Skeletal muscle cell (primary cell): ENCODE measurements at regions not wholly inside any gene's neighbourhood (a gene's known extent, or its start where the extent isn't known, plus 50 kb on each side); places are given as distances from the start of the nearest gene placed in this dataset.

Source experiments
- DNase-seq: peaks from one replicate; pipeline ENCODE4 v3.0.0-alpha.2; 2010; ENCODE audit warnings: low read depth
- H3K4me3 ChIP-seq: 2 replicates; pipeline ENCODE4 v1.5.1; 2011; ENCODE audit warnings: low read depth, mild to moderate bottlenecking, control low read depth, low read length, moderate library complexity

- no peak overlapping the region for H3K4me3 ChIP-seq
- DNase-seq: no peak
Measured at GRCh38 chr2:188705191-188705590, 269.0 kb upstream of the COL3A1 start.

DNA sequence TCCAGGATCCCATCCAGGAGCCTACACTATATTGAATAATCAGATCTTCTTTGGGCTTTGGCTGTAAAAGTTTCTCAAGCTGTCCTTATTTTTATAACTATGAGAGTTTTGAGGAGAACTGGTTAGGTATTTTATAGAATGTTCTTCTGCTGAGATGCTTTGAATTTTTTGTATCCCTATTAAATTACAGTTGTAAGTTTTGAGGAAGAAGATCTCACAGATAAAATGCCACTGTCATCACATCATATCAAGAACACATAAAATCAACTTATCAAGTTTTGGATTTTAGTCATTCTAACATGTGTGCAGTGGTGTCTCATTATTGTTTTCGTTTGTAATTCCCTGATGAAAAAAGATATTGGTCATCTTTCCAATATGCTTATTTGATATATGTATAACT is 260.2 kb upstream of the COL3A1 start:
- no peak overlapping the region for H3K4me3 ChIP-seq
- no peak for DNase-seq

DNA sequence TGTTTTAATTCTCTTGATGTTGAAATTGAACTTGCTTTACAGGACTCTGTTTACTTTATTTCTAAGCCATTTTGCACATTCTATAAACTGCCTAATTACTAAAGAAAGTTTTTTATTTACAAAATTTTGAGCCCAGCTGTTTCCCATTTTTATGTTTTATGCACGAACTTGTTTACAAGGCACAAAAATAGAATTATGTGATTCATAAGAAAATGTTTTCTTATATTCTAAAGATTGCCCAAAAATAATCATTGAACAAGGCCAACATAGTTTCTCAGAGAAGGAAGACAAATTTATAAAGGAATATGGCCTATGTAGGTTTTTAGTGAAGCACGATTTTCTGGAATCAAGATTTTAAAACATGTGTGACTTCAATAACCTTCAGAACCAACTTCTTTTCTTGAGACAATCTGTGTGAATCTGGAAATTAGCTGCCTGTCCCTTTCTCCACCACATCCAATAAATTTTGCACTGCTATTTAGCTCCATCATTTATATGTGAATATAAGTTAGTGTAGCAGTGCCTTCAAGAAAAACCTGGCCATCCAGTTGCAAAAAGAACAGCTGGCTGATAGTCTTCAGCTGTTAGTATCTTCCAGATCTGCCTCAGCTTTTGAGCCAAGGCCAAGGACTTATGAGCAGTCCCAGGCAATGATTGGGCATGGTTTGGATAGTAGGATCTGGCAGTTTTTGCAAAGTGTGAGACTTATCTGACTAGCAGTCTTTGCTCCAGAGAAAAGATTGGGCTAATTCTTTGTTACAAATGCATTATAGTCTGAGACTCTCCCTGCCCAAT is 253.2 kb upstream of the COL3A1 start:
- no peak for DNase-seq
- no peak overlapping the region for H3K4me3 ChIP-seq

DNA sequence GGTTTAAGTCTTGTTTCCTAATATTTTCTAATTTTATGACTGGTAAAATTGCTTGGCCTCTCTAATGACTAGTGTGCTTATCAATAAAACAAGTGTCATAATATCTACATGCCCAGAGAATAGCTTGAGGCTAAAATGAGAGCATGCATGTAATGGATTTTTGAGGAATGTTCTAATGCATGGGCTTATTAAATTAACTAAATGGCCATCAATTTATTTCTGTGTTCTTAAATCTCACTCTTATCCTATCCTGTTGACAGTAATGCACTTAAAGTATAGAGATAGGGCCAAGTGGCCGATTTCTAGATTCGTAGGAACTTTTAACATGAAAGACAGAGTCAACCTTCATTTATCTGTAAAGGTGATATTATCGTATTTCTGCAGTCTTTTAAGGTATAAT is 252.4 kb upstream of the COL3A1 start:
- DNase-seq: no peak

DNA sequence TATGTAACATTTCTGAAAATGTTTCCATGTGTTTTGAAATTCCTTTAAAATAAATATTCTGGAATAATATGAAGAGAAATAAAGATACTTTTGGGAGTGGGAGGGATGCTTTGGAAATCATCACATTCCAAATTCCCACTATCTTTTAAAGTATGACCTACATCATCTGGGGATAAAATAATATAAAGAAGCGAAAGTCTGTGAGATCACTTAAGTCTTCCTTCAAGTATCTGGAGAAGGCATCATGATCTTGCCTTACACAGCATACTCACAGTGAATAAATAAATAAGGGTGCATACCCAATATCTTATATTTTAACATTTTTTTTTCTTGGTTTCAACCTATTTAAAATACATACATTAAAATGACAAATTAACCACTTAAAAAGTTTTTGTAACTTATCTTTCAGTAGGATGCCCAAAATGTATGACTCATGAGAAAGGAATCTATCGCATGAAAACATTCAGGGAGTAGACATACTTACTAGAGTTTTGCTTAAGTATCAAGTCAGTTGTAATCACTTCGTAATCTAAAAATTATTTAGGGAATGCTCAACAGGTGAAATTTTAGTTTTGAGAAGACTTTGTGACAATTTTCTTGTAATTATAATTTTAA is 248.3 kb upstream of the COL3A1 start:
- no peak for DNase-seq
- no peak overlapping the region for H3K4me3 ChIP-seq

More for the DNA sequence above, 252.4 kb upstream of the COL3A1 start:
- no peak overlapping the region for H3K4me3 ChIP-seq

GRCh38 chr2:188726626-188727247 is 247.4 kb upstream of the COL3A1 start:
- no peak overlapping the region for H3K4me3 ChIP-seq
- no peak for DNase-seq

DNA sequence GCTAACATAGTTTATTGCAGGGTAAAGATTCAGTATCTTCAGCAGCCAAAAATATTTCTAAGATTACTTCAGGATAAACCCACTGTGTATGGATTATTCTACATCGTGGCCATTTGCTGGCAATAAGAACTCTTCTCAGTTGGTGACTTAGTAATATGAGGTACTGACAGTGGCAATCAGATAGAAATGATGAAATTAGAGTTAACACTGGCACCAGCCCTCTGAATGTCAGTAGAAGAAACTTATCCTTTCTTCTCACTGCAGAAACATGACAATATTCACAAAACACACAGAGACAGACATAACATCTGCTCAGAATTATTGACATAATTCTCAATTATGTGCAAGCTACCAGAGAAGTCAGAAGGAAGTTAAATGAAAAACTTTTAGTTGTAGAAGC is 246.3 kb upstream of the COL3A1 start:
- no peak for DNase-seq
- no peak overlapping the region for H3K4me3 ChIP-seq

GRCh38 chr2:188734691-188735090 is 239.5 kb upstream of the COL3A1 start:
- no peak overlapping the region for H3K4me3 ChIP-seq
- peak; percentile 48 for DNase-seq

GRCh38 chr2:188746727-188747126 is 227.4 kb upstream of the COL3A1 start:
- DNase-seq: peak; percentile 25
- no peak overlapping the region for H3K4me3 ChIP-seq

GRCh38 chr2:188751816-188752215 is 222.4 kb upstream of the COL3A1 start:
- DNase-seq: peak; percentile 22
- no peak overlapping the region for H3K4me3 ChIP-seq

GRCh38 chr2:188752311-188752710 is 221.9 kb upstream of the COL3A1 start:
- no peak overlapping the region for H3K4me3 ChIP-seq
- no peak for DNase-seq

GRCh38 chr2:188762151-188762550 is 212.0 kb upstream of the COL3A1 start:
- no peak for DNase-seq
- H3K4me3 ChIP-seq: no peak overlapping the region

- no peak for DNase-seq
- H3K4me3 ChIP-seq: no peak overlapping the region
Measured at GRCh38 chr2:188765522-188766470, 208.4 kb upstream of the COL3A1 start.

DNA sequence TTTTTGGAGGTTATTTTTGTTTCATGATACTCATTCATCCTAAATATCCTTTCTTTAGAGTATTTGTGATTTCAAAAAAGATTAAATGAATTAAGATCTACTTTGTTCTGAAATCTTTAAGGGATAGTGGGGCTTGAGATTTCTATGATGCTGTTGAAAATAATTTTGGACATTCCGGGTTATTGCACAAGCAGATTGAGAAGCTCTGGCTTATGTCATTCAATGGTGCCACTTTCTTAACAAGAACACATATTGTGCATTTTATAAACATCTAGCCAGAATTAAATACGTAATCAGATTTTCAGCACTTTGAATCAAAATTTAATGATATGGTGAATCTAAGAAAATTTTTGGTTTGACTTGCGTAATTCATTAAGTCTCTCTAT is 207.7 kb upstream of the COL3A1 start:
- no peak for DNase-seq
- H3K4me3 ChIP-seq: no peak overlapping the region

DNA sequence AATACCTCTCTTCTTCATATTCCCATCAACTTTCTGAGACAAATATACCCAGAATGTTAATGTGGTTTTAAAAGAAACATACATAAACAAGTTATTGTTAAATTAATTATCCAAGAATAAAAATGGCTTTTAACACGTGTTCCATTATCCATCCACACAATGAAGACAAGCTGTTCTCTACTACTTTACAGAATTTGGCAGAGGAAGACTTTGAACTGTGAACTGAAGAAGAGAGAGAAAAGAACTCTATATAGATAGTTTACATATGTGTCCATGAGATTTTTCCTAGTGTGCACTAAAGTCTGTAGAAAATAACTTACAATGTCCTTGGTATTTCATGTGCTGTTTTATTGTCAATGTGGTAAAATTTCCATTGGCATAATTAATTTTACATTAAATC is 207.0 kb upstream of the COL3A1 start:
- no peak overlapping the region for H3K4me3 ChIP-seq
- no peak for DNase-seq

DNA sequence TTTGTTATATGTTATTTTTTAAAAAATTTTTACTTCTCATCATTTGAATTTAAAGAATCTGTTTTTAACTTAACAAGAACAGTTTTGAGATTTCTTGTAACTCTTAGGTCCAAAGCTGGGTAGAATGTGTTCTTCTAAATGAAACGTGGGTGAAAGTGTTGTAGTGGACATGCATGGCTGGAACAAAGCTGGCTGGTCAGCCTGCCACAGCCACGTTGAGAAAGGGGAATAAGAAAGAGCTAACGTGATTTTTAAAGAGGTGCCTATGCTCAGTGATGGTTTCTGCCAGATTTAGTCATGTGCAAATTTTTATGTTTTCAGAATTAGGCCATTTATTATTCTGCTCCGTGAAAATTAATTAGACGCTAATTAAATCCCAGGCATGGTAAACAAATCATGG is 203.9 kb upstream of the COL3A1 start:
- no peak overlapping the region for H3K4me3 ChIP-seq
- no peak for DNase-seq

DNA sequence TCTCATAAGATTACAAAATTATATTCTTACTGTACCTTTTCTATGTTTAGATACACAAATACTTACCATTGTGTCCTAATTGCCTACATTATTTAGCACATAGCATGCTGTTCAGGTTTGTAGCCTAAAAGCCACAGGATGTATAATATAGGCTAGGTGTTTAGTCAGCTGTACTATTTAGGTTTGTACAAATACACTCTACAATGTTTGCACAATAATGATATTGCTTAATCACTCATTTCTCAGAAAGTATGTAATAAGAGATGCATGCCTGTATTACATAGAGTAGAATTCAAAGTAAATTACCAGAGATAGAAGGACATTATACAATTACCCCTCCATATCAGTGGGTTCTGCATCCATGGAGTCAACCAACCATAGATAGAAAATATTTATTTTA is 201.1 kb upstream of the COL3A1 start:
- no peak overlapping the region for H3K4me3 ChIP-seq
- peak; percentile 39 for DNase-seq

- DNase-seq: no peak
- no peak overlapping the region for H3K4me3 ChIP-seq
Measured at GRCh38 chr2:188776634-188777033, 197.5 kb upstream of the COL3A1 start.

DNA sequence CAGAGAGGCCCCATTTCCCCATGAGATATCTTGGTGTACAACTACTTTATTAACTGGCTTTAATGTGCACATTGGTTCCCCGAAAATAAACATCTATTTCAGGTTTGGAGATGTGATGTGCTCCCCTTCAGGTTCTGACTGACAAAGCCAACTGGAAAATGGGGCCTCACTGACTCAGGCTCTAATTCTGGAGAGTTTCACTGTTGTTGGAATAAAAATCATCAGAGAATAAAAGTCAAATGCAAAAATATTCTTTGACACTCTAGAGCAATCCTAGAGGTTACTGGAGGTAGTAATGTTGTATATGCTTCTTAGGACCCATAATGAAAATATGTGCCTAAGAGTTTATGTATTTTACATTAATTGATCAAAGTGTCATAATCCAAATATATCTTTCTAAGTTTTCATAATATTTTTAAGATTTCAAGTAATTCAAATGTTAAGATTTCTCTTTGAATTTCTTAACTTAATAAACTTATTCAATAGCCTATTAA is 189.9 kb upstream of the COL3A1 start:
- DNase-seq: no peak
- H3K4me3 ChIP-seq: no peak overlapping the region

DNA sequence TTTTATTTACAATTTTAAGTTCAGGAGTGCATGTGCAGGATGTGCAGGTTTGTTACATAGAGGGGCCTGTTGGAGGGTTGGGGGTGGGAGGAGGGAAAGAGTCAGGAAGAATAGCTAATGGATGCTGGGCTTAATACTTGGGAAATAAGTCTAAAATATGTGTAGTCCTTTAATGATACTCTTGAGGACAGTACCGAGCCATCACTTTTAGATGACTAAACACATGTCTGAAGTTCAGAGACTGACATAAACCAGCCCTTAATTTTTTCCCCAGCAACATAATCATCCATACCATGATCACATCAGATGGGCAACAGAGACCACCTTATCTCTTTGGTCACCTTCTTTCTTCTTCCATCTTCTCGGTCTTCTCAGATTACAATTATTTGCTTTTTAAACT is 189.1 kb upstream of the COL3A1 start:
- H3K4me3 ChIP-seq: no peak overlapping the region
- no peak for DNase-seq
